Thyroid gland (tissue), 4 donors: ENCODE measurements at regions not wholly inside any gene's neighbourhood (a gene's known extent, or its start where the extent isn't known, plus 50 kb on each side); places are given as distances from the start of the nearest gene placed in this dataset.

Experiments
- POLR2A ChIP-seq, 2 donors: fragments of 450-650 bp; IDR thresholded peaks; one replicate each; pipeline ENCODE4 v1.6.1; 2017; ENCODE audit warnings: antibody characterized with exemption in 2 of 2, mild to moderate bottlenecking in 2 of 2, moderate library complexity in 1 of 2
- TF ChIP-seq, protein P1 (sequence below), 6 experiments: fragments of 200-600 bp in 3 of 6; fragments of 450-650 bp in 3 of 6; sonication (generic) in 3 of 6; IDR thresholded peaks; one replicate each; pipeline ENCODE4 v1.5.1; 2016 to 2019; ENCODE audit warnings: antibody characterized with exemption in 6 of 6, mild to moderate bottlenecking in 2 of 6, inconsistent platforms in 1 of 6, moderate library complexity in 1 of 6

DNA sequence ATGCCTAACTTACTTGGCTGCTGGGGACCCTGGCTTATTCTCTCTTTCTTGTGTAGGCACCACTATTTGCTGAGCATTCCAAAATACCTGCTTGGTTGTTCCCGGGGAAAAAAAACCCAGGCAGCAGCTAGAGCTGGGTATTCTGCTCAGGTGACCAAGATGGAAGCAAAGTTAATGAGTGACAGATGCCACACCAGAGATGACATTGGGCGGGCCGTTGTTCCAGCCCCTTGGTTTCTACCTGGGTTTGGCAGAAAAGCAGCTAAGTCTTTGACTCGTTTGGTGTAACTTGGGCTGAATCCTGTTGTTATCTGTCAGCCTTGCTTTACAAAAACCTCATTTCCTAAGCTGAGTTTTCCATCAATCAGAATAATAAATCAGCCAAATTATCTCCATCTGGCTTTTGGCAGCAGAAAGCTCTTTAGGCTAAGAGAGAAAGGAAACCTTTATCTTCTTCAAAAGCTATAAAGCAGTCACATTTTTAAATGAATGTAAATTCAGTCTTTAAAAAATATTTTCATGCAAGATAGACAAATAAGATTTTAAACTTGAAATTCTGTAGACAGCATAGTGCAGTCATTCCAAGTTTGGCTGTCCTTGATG lies 202.0 kb upstream of the GMDS start:
- TF ChIP-seq, protein P1, sequence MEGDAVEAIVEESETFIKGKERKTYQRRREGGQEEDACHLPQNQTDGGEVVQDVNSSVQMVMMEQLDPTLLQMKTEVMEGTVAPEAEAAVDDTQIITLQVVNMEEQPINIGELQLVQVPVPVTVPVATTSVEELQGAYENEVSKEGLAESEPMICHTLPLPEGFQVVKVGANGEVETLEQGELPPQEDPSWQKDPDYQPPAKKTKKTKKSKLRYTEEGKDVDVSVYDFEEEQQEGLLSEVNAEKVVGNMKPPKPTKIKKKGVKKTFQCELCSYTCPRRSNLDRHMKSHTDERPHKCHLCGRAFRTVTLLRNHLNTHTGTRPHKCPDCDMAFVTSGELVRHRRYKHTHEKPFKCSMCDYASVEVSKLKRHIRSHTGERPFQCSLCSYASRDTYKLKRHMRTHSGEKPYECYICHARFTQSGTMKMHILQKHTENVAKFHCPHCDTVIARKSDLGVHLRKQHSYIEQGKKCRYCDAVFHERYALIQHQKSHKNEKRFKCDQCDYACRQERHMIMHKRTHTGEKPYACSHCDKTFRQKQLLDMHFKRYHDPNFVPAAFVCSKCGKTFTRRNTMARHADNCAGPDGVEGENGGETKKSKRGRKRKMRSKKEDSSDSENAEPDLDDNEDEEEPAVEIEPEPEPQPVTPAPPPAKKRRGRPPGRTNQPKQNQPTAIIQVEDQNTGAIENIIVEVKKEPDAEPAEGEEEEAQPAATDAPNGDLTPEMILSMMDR (IDR thresholded peaks at IDR 0.05): no peak
- no peak for TF ChIP-seq POLR2A (IDR thresholded peaks at IDR 0.05)
